Left hindlimb (tissue), 1 donor: ENCODE measurements at regions not wholly inside any gene's neighbourhood (a gene's known extent, or its start where the extent isn't known, plus 50 kb on each side); places are given as distances from the start of the nearest gene placed in this dataset.

Experiments
- DNase-seq: peaks from one replicate; pipeline ENCODE4 v3.0.0-alpha.2; 2018

GRCh38 chr2:22283436-22283835 is 1101.5 kb upstream of the KLHL29 start:
- DNase-seq: no peak

GRCh38 chr2:22290302-22290701 is 1094.7 kb upstream of the KLHL29 start:
- no peak for DNase-seq

DNA sequence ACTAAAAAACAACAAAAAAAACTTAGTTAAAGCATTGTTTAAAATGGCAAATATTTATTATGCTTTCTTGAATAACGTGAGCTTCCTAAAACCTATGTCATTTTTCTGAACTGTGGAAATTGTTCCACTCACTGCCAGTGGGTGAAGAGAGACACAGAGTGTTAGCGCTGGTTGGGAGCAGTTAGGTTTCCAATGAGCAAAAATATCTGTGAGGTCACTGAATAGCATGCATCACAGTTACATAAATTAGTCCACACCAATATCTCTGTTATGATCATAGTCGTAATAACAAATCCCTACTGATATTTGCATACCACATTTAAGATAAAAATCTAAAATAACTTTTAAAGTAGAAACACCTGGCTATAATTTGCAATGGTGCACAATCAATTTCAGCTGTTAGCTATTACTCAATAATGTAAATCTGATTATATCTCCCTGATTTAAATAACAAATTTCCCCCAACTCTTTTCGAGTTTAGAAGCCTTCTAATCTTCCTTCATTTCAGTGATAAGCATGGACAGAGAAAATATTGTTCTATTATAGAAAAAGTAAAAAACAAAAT is 1094.0 kb upstream of the KLHL29 start:
- no peak for DNase-seq

- DNase-seq: no peak
Measured at GRCh38 chr2:22301228-22301627, 1083.8 kb upstream of the KLHL29 start.

GRCh38 chr2:22326250-22326649 is 1058.7 kb upstream of the KLHL29 start:
- DNase-seq: no peak

- DNase-seq: peak; percentile 56
Measured at GRCh38 chr2:22329211-22330154, 1055.5 kb upstream of the KLHL29 start.

- no peak for DNase-seq
Measured at GRCh38 chr2:22336414-22336813, 1048.6 kb upstream of the KLHL29 start.

GRCh38 chr2:22340716-22341115 is 1044.3 kb upstream of the KLHL29 start:
- DNase-seq: no peak

DNA sequence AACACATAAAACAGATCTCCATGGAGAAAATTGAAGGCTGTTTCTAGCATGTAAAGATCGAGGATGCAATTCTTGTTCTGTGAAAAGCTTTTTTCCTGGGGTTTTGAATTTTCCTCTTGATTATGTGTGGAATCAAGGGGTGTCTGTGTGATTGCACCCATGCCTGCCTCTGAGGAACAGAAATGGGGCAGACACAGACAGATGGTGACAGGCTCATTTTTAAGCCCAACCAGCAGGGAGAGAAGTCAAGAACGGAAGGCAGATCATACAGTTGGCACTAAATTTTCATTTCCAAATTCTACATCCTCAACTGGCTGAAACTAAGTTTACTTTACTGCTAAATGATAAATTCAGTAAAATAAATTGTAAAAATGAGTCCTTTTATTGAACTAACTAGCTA is 1037.7 kb upstream of the KLHL29 start:
- no peak for DNase-seq

DNA sequence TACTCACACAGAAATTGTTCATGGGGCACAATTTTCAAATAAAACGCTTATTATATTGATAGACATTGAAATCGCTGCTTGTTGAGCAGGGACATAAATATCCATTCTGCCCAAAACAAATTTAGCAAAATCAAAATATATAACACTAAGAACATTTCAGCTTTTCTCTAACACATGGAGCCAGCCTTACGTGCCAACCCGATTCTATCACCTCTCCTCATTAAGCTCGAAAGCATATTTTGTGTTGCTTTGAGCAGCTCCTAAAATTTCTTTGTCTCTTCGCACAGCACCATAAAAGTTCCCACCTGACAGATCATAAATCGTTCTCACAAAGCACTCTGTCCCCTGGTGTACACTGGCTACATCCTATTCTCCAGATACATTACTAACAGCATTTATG is 1034.4 kb upstream of the KLHL29 start:
- no peak for DNase-seq

GRCh38 chr2:22355816-22356433 is 1029.1 kb upstream of the KLHL29 start:
- peak; percentile 39 for DNase-seq

GRCh38 chr2:22359071-22359672 is 1025.8 kb upstream of the KLHL29 start:
- no peak for DNase-seq

- no peak for DNase-seq
Measured at GRCh38 chr2:22360735-22361374, 1024.1 kb upstream of the KLHL29 start.

DNA sequence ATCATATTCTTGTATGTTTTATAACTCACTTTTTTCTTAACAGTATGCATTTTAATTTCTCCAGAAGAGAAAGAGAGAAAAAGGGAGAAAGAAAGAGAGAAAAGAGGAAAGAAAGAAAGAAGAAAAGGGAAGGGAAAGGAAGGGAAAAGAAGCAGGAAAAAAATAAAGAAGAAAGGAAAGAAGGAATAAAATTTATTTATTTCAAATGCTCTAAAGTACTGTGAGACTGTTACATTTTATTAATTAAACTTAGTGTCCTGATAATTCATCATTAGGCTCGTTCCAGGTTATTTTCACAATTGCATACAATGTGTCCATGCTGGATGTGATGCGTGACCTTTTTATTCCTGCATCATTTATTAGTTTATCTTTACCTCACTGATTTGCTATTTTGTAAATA is 1023.4 kb upstream of the KLHL29 start:
- DNase-seq: no peak

- DNase-seq: no peak
Measured at GRCh38 chr2:22375096-22375495, 1009.9 kb upstream of the KLHL29 start.

DNA sequence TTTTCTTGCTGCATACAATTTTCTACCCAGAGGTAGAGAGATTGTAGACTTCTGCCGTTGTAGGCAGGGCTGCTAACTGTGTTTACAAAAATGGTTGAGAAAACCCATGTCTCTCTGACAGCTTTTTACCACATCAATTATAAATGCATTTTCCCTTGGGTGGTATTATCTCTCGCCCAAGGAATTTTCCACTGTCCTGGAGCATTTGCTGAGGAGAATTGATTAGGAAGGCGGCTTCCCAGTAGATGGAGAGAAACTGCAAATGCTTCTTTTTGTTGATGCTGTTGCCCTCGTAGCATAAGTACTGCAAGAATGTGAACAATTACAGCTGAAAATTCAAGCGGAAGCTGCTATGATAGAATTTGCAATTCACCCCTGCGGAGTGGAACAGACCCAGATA is 1007.7 kb upstream of the KLHL29 start:
- DNase-seq: no peak

DNA sequence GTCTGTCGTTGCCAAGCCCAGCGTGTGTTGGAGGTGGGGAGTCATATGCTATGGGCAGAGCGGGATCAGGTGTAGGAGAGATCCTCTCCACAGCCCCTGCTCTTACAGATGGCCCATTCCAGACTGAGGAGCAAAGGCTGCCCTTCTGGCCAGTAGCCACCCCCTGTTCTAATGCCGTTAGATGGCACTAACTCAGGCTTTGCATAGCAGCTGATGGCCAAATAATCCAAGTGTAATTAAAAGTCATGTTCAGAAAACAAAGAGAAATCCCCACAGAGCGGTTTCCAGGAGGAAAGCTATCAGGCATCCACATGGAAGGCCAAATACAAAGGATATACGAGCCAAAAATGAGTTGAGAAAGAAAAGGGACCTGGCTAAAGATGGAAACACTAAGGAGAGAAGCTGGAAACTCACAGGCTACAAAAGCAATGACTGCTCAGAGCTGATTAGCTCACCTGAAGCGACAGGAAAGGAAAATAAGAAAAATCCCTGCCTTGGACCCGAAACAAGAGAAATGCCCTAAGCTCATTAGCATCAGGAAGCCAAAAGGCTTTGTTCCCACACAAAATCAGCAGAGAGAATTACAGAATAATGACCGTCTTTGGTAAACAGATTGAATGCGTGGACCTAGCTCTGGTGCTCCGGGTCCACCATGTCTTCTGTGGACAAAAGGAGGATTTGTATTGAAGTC is 1002.4 kb upstream of the KLHL29 start:
- no peak for DNase-seq

- no peak for DNase-seq
Measured at GRCh38 chr2:22397847-22398246, 987.1 kb upstream of the KLHL29 start.

DNA sequence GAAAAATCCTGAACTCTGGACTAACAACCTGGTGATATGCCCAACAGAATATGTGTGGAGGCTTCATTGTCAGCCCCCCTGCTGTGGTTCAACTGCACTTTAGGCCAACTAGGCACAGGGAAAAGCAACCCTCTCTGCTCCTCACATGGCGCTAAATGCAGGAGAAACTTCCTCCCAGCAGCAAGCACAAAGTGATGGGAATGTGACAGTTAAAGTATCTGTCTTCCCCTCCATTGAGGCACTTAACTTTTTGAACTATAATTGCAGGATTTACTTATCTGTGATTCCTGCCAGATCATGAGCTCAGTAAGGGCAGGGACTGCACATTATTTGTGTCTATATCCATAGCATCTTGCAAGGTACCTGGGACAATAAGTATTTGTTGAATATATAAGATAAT is 981.2 kb upstream of the KLHL29 start:
- DNase-seq: no peak

DNA sequence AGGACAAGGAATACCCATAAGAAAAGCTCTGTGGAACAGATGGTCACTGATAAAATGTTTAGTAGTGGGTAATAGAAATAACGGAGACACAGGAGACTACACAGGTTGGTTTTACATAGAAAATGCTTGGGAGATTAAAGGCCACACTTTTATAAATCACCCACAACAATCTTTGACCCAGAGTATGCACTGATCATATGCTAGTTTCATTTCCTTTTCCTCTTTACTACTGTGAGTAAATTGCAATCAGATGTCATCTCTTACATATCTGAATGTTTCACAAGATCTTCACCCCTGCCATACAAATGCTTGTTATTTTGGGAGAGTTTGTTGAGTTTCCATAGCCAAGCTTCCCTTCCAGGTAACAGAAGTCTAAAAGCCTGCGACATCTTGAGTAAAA is 978.4 kb upstream of the KLHL29 start:
- no peak for DNase-seq

DNA sequence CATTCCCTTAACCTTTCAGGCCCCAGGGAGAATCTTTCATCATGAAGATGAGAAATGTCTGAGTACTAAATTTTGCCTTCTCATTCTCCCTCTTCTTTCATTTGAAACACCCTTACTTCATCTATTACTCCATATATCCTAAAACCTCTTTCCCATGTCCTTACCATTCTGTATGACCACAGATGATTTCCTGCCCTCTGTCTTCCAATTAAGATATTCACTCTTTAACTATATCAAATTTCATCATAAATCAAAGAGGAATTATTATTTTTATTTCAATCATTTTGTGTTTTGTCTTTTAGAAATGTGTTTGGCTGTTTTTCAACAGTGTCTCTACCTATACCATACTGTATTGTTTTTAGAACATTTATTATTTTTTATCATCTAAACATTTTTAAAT is 964.9 kb upstream of the KLHL29 start:
- no peak for DNase-seq

DNA sequence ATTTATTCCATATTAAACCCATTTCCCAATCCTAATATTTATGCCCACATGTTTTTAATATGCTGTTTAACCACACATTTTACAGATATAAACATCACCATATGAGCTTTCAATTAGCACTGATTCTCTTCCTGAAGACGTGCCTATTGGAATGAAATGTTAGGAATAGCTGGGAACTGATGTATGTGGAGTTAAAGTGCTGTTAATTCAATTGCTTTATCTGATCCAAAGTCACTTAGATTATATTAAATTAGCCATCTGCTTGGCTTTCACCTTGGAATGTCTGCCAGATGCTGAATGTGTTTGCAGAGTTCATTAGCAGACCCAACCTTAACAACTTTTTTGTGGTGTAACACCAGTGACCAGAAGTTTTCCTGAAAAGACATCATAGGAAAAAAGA is 942.9 kb upstream of the KLHL29 start:
- DNase-seq: no peak

DNA sequence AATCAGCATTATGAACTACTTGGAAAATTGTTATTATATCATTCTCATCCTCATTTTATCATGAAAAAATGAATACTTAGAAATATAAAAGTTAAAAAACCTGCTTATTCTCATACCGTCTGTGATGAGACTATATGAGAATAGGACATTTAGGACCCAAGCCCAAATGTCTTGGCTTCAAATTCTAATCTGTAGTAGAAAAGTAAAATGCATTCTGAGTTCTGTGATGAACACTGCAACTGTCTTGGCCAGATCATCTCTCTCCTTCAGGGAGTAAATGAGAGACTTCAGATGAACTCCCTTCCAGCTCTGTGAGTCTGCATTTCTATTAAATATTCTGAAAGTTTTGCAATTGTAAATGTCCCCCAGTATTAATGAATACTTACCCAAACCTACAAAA is 940.7 kb upstream of the KLHL29 start:
- no peak for DNase-seq
